ENCODE measurements at regions not wholly inside any gene's neighbourhood (a gene's known extent, or its start where the extent isn't known, plus 50 kb on each side); places are given as distances from the start of the nearest gene placed in this dataset.
"Not testable (repeated sequence)": the region's sequence is repeated elsewhere in the genome, so short reads cannot be mapped to it uniquely, and the experiment has no call there.

DNA sequence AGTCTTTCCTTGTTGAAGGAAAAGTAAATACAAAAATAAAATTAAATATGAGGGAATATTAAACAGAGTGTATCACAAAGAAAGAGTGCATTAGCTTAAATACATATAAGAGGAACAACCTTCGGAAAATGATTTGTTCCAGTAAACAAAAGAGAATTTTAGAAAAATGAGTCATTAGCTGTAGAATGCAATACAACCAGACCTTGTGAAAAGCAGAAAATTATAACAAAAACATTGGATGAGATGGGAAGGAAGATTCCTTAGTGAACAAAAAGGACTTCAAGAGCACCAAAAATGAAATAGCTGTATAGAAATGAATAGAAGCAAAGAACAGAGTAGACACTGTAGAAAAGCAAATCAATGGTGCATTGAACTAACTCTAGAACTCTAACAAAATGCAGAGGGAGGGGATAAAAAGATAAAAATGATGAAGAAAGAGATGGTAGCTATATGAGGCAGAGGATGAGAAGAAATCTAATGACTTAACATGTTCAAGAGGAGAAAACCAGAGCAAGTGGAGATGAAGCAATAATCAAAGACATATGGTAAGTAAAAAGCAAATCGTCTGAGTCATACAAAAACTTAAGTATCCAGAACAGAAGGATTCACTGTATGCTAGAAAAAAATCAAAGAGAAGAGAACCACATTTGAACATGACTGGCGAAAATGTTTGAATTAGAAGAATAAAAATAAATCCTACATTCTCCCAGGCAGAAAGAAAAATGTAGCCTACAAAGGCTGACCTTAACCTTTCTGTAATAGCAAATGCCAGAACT, 190.5 kb downstream of the TMEM26 start:
- no peak for FAIRE-seq

DNA sequence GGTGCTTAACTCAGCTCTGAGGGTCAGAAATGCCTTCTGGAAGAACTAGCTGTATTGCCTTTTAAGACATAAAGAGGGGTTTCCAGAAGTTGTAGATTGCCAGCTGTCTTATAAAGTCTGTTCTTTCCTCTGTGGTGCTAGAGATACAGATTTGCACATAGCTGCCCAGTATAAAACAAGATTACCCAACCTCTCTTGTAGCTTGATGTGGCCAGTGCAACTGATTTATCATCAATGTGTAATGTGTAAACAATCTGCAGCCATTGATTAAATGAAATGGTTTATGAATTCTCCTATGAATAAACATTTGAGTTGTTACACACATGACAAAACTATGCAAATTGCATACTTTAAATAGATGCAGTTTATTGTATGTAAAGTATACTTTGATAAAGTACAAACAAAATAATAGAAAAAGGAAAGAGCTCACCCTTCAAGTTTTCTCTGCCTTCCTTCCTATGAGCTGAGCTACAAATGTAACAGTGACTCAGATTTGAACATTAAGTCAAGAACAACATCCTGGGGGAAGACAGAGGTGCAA, 195.2 kb downstream of the TMEM26 start:
- FAIRE-seq = no peak

DNA sequence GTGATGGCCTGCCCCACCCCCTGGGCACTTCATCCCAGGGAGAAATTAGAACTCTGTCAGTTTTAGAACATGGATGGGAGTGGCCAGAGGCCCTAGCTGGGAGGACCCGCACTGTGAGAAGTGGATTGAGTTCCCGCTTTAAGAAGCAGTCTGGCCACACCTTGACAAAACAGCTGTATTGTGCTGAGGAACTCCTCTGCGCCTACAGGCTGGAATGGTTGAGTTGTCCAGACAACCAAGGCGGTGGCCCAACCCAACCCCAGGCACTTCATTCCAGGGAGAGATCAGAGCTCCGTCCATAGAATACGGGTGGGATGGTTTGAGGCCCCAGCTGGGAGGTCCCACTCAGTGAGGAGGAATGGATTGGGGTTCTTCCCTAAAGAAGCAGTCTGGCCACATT, 196.0 kb downstream of the TMEM26 start:
- no peak for FAIRE-seq

DNA sequence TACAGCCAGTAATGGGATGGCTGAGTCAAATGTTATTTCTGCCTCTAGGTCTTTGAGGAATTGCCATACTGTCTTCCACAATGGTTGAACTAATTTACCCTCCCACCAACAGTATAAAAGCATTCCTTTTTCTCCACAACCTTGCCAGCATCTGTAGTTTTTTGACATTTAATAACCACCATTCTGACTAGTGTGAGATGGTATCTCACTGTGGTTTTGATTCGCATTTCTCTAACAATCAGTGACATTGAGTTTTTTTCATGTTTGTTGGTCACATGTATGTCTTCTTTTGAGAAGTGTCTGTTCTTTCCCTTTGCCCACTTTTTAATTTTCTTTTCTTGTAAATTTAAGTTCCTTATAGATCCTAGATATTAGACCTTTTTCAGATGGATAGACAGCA, 200.9 kb downstream of the TMEM26 start:
- FAIRE-seq = not testable (repeated sequence)

DNA sequence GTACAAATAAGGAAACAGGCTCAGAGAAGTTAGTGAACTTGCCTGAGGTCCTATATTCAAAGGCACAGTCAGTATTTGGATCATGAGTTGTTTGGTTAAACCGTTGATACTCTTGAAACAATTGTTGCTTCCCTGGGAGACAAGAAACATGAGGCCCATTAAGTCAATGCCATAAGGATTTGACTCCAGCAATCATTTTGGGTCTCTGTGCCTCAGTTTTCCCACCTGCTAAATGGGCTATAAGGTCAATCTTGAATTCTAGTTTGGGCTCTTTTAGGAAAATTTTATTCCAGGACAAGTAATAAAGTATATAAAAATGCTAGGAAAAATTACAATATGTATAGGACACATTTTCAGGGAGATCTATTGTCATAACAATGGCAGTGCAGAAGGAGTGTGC, 202.1 kb downstream of the TMEM26 start:
- FAIRE-seq = no peak

DNA sequence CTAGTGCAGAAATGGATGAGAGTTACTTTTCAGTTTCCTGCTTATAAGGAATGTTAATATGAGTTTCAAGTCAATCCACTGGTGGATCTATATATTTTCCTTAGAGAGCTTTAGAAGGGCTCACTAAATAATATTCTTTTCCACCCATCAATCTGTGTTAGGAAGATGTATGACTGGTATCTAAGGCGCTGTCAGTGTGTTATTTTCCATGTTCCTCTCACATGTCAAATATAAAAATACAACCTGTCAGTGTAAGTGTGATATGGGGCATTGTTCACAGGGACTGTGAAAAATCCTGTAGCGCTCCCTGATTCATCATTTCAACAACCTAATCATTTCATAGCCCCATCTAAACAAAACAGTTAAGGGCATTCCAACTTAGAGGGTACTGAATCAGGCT, 203.1 kb downstream of the TMEM26 start:
- FAIRE-seq = no peak

DNA sequence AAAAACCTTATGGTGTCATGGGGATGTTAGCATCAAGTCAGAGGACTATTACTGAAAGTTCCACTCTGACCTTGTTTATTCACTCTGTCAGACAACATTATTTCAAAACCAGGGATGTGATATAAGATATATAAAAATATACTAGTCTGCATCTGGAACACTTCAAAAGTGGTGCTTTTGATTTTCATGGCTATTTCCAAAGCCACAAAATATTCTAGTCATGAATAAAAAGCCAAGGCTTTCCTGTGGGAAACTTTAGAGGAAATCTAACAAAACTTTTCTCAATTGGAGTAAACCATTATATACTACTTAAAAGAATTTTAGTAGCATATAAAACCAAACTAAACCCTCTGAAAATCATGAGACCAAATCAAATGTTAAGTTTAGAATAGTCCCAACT, 205.2 kb downstream of the TMEM26 start:
- no peak for FAIRE-seq

DNA sequence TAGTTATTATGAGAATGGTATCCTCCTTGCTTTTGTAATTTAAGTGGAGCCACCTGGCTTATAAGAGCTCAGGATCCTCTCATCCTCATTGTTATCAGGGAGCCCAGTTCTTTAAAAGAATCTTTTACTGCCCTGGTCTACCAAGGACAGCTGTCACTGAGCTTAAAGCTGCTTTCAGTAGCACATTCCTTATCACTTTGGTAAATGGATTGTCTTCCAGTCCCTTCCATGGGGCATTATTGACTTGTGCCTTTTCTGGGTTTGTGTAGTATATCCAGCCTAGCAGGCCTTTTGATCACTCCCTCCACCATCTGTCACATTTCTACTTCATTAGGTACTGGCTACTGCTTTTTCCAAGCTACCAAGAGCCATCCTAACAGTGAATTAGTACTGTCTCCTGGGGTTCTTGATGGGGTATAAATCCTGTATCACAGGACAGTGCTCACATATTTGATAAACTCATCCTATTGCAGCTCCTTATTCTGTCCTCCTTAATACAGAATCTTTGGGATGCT, 208.9 kb downstream of the TMEM26 start:
- no peak for FAIRE-seq

DNA sequence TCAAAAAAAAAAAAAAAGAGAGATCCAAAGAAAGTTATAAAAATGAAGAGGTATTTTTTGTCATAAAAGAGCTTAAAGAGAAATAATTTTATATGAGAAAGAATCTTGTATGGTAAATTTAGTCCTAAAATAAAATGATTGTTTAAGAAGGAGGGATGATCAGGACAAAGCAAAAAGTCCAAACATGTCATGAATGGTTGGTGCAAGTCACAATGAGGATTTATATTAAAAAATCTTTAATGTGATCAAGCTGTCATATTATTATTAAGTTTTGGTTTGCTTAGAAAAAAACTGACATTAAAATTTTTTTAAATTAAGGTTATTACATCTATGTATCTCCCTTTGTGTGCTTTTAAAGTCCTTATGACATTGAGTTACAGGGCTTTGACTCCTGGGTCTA, 220.4 kb downstream of the TMEM26 start:
- no peak for FAIRE-seq

DNA sequence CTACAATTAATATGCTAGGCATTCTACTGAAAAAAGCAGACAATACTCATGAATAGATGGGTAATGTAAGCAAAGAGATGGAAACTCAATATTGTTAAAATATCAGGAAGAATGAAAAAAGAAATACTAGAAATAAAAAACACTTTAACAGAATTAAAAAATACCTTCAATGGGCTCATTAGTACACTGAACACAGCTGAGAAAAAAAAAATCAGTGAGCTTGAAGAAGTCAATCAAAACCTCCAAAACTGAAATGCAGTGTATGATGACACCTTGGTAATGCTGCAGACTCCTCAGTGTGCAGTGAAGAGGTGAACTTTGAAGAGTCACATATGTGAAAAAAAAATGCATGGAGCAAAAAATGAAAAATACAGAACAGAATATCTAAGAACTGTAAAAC, 227.2 kb downstream of the TMEM26 start:
- FAIRE-seq = no peak

DNA sequence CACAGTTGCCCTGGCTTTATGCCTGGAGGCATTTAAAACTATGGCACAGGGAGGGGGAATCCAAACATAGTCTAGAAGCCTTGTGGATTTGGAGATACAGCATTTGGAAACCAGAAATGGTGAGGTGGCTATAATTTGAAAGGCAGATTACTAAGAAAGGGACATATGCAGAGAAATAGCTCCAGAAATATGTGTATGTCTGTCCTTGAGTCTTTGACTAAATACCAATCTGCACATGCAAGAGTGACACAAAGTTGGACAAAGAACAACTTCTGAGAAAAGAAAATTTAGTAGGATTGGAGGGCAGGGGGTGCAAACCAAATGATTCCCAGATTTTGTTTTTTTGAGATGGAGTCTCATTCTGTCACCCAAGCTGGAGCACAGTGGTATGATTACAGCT, 229.6 kb downstream of the TMEM26 start:
- no peak for FAIRE-seq

DNA sequence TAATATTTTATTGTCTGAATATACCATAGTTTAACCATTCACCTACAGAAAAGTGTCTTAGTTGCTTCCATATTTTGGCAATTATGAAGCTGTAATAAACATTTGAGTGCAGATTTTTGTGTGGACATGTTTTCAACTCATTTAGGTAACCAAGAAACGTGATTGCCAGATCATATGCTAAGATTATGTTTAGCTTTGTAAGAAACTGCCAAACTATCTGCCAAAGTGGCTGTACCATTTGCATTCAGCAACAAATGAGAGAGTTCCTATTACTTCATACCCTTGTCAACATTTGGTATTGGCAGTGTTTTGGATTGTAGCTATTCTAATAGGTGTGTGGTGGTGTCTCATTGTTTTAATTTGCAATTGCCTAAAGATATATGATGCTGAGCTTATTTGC, 233.5 kb downstream of the TMEM26 start:
- no peak for FAIRE-seq

DNA sequence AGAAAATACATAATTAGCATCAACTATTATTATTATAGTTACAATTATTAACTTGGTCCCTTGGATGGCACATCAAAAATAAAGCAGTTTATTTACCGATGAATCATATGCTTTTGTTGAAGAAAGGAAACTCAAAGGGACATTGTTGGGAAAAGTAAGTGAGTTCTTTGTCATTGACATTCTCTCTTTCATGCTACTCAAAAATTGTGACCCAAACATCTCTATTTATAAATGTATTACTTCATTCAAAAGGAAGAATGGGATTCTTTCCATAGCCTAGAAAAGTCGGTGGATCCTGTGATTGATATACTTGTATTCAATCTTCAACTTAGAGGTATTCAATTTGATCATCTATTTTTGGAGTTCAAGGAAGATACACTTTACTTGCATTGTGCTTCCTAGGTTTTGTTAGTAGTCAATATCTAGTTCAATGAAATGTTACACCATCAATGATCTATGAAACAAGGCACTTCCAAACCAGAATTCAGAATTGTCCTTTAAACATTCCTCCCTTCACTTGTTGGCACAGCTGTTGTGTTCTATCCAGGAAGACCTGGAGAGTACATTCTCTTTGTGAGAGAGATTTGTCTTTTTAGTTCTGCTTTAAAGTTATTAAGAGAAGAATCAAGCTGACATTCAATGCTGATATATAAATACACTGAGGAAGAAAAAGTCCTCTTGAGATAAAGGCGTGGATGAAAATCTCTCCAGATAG, 235.2 kb downstream of the TMEM26 start:
- FAIRE-seq = no peak

DNA sequence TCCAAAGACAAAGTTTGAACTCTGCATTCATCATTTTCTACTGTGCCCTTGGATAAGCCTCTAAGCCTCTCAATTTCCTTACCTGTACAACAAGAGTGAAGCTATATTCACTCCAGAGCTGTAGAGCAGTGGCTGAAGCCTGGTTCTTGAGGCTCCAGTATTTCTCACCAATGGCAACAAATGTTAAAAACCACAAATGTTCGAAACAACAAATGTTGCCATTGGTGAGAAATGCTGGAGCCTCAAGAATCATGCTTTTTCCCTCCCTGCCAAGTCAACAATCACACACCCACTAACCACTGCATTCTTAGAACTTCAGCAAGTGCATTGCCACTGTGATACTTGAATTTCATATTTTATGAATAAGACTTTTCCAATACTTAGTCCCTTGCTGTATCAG, 237.9 kb downstream of the TMEM26 start:
- no peak for FAIRE-seq

DNA sequence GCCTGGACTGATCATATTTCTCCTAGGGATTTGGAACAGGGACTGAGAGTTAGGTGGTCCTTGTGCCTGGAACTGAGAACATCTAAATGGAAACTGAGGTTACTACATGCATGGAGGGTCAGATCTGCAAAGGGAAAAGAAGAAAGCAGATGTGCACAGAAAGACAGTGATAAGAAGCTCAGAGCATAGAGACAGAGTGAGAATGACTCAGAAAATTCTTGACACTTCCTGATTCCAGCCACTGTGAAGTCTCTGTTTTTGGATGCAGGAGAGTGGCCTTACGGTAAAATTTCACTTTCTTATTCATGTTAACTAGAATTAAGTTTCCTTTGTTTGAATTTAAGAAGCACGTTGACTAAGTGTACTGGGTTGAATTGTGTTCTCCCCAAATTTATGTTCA, 241.7 kb downstream of the TMEM26 start:
- no peak for FAIRE-seq

DNA sequence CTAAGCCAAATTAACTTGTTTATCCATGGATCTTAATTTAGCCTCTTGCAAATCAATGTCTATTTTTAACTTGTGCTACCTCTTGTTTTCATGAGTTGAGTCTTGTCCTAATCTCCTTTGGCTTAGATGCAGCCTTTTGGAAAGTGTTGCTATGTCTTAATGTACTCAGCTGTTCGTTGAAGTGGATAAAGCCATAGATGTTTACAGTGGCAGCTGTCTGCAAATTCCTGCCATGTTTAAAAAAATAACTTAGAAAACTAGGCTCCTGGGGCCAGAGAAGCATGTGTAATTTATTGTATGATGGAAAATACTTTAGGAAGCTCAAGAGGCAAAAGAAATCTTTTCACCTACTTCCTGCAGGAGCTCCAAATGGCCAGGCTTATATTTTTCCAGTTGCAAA, 253.1 kb upstream of the RHOBTB1 start:
- FAIRE-seq = no peak

DNA sequence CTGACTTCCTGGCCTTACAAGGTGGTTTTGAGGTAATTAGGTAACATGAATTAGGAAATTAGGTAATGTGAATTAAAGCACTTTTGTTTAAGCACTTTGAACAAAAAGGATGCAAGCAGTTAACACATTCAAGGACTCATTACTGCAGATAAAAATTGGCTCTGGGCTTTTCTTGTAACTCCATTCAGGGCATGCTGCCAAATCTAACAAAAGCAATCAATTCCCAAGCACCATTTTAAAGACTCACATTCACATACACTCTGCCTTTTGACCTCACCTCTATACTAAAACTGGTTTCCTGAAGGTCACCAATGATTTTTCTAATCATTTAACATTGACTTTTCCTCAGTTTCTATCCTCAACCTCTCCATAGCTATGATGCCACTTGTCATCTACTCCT, 251.2 kb upstream of the RHOBTB1 start:
- FAIRE-seq = no peak

DNA sequence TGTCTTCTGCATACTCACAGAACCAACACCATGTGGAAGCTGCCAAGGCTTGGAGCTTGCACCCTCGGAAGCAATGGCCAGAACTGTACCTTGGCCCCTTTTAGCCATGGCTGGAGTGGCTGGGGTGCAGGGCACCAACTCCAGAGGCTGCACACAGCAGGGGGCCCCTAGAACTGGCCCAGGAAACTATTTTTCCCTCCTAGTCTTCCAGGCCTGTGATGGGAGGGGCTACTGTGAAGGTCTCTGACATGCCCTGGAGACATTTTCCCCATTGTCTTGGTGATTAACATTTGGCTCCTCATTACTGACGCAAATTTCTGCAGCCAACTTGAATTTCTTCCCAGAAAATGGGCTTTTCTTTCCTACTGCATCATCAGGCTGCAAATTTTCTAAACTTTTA, 248.6 kb upstream of the RHOBTB1 start:
- not testable (repeated sequence) for FAIRE-seq

DNA sequence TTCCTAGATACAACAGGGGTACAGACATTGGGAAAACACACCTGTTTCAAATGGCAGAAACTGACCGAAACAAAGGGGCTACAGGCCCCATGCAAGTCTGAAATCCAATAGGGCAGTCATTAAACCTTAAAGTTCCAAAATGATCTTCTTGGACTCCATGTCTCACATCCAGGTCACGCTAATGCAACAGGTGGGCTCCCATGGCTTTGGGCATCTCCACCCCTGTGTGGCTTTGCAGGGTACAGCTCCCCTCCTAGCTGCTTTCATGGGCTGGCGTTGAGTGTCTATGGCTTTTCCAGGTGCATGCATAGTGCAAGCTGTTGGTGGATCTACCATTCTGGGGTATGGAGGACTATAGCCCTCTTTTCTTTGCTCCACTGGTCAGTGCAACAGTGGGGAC, 248.1 kb upstream of the RHOBTB1 start:
- FAIRE-seq = no peak

DNA sequence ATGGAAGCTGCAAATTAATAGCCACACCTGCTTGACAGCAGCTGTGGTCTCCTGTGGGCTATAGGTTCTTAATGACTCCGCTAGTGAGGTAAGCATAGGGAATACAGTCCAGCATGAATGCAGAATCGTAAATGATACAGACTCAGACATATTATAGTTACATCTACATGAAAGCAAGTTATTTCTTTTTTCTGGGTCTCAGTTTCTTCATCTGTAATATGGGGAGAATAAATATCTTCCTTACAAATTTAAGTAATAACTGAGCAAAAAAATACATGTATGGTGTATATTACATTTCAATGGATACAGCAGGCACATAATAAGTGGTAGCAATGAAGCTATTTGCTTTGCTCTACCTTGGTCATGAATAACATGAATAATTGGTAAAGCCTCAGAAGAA, 245.9 kb upstream of the RHOBTB1 start:
- no peak for FAIRE-seq

DNA sequence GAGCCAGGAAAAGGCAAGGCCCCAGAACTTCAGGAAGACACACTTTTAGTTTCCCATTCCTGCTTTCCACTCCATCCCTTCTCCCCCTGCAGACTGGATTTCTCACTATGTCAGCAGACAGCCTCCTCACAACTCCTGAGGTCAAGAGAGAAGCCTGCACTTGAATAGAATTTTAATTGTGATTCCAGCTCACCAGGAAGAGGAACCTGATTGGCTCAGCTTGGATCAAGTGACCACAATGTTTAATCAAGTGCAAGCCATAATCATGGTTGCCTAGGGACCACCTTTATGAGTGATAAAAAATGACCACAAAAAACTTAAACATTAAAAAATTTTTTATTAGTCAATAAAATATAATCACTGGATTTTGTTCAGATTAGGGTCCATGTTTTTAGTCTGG, 244.7 kb upstream of the RHOBTB1 start:
- no peak for FAIRE-seq

DNA sequence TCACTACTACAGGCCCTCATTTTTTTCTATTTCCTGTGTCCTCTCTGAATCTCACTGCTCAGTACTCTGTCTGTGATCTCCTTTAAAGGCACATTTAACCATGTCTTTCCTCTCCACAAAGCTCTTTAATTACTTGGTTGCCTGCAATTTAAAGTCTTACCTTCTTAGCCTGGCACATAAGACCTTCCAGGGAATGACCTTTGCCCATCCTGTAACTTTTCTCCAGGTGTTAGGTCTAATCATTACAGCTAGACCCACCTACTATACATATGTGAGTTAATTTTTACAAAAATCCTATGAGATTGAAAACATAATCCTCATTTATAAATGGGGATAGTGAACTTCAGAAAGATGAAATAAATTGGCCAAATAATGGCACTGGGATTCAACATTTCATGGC, 244.1 kb upstream of the RHOBTB1 start:
- no peak for FAIRE-seq

DNA sequence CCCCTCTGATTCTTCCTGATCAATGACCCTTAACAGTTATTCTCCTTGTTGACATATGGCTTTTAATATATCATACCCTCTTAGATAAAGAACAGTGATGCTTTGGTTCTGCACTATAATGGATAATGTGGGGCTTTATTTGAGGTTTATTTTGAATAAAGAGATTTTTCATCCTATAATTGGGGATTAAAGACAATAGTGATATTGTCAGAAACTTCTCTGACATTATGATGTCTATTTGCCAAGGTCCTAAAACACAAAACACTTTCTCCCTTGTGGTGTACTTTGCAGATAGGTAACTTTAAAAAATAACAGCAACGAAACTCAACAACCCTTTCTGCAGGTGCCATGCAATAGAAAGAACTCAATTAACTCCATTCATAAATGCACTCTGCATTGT, 243.6 kb upstream of the RHOBTB1 start:
- no peak for FAIRE-seq

DNA sequence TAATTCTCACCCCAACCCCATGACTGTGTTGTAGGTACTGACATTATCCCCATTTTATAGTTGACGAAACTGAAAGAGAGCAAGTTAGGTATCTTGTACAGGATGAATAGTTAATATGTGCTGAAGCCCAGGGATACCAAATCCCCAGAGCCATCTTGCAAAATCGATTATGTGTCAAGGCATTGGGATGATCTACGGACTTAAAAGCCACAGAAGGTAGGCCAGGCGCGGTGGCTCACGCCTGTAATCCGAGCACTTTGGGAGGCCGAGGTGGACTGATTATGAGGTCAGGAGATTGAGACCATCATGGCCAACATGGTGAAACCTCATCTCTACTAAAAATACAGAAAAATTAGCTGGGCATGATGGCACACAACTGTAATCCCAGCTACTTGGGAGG, 242.4 kb upstream of the RHOBTB1 start:
- FAIRE-seq = no peak
